ENCODE measurements at regions not wholly inside any gene's neighbourhood (a gene's known extent, or its start where the extent isn't known, plus 50 kb on each side); places are given as distances from the start of the nearest gene placed in this dataset.

DNA sequence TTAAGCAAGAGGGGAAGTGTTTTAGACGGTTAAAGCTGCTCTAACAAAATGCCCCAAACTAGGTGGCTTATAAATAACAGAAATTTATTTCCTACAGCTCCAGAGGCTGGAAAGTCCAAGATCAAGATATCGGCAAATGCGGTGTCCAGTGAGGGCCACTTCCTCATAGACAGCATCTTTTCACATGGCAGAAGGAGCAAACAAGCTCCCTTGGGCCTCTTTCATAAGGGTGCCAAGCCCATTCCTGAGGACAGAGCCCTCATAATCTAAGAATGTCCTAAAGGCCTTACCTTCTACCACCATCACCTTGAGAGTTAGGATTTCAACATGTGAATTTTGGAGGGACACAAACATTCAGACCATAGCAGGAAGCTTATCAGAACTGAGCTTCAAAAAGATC, 57.3 kb upstream of the PPP1CB start:
- Histone ChIP-seq H3F3A (ENCODE audit: low read depth) (peaks cover 11% of the 10 kb centered on the region), H2AFZ (replicated peaks) (no peak overlapping the region), H3K36me3 (no peaks in the 10 kb centered on the region), H3K4me2 (no peak overlapping the region), H3K27ac (no peak overlapping the region), H3K79me2 (ENCODE audit: low read depth) (no peaks in the 10 kb centered on the region), H3K27me3 (no peaks in the 10 kb centered on the region), H4K20me1 (ENCODE audit: low read depth) (no peaks in the 10 kb centered on the region), H3K9me3 (ENCODE audit: low read depth) (no peaks in the 10 kb centered on the region), H3K9ac (no peak overlapping the region), H3K4me1 (peaks cover 19% of the 10 kb centered on the region), H3K4me3 (no peak overlapping the region)
- Mint-ChIP-seq H3K27ac (peak overlapping the region; percentile 55), H3K4me1 (peaks cover 54% of the 10 kb centered on the region), H3K4me3 (no peak overlapping the region), H3K36me3 (no peaks in the 10 kb centered on the region), H3K9me3 (no peaks in the 10 kb centered on the region), H3K27me3 (ENCODE audit: insufficient read depth, low read depth) (peaks cover 7% of the 10 kb centered on the region)
- TF ChIP-seq CTCF (IDR thresholded peaks at IDR 0.05): no peak
- TF ChIP-seq EZH2 (IDR thresholded peaks at IDR 0.05): no peak
- no peak for TF ChIP-seq EZH2phosphoT487 (IDR thresholded peaks at IDR 0.05)
- DNase-seq (ENCODE audit: low spot score): no peak

DNA sequence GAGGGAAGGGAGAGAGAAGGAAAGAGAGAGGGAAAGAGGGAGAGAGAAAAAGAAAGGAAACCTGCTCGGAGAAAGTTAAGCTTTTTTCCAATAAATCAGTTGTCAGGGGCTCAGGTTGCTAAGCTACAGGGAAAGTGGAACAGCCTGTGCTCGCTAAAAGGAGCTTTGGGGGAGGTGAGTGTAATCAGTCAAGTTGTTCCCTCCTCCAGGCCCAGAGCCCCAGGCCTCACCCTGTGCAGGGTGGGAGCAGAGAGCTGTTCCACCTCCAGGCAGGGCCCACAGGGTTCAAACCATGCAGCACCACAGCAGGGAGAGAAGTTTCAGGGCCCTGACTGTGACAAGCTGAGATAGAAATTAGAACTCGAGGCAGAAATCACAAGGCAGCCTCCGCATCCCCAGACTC, 56.4 kb upstream of the PPP1CB start:
- Histone ChIP-seq H3K9ac (no peak overlapping the region), H3K4me3 (no peak overlapping the region), H3K9me3 (ENCODE audit: low read depth) (no peaks in the 10 kb centered on the region), H3K27me3 (no peaks in the 10 kb centered on the region), H3K4me2 (no peak overlapping the region), H4K20me1 (ENCODE audit: low read depth) (no peaks in the 10 kb centered on the region), H3F3A (ENCODE audit: low read depth) (peaks cover 11% of the 10 kb centered on the region), H3K4me1 (peaks cover 19% of the 10 kb centered on the region), H3K79me2 (ENCODE audit: low read depth) (no peaks in the 10 kb centered on the region), H2AFZ (replicated peaks) (peak overlapping the region; percentile 78), H3K27ac (no peak overlapping the region), H3K36me3 (no peaks in the 10 kb centered on the region)
- DNase-seq (ENCODE audit: low spot score): peak; percentile 32
- TF ChIP-seq CTCF (IDR thresholded peaks at IDR 0.05) (no peak), EZH2 (IDR thresholded peaks at IDR 0.05) (no peak), EZH2phosphoT487 (IDR thresholded peaks at IDR 0.05) (no peak)
- Mint-ChIP-seq H3K27me3 (ENCODE audit: insufficient read depth, low read depth) (peaks cover 7% of the 10 kb centered on the region), H3K4me3 (peak overlapping the region; percentile 27), H3K4me1 (peaks cover 52% of the 10 kb centered on the region), H3K36me3 (no peaks in the 10 kb centered on the region), H3K9me3 (no peaks in the 10 kb centered on the region), H3K27ac (peak overlapping the region; percentile 93)

DNA sequence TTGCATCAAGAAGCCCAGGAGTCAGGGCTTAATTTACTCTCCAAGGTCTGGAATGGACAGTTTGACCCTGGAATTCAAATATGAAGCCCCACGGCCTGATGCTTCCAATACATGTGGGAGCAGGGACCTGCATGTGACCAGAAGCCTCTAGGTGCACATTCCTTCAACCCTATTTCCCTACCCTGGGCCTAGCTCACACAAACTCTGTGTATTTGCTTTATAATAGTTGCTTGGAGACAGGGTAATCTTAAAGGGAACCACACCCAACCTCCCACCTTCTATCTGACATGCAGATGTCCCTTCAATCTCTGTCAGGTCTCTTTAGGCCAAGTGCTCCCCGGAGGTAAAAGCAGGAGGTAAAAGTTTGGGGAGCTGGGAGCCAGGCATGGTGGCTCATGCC, 55.4 kb upstream of the PPP1CB start:
- H3K9me3 Mint-ChIP-seq: no peaks in the 10 kb centered on the region
- Histone ChIP-seq H3K4me1 (peaks cover 15% of the 10 kb centered on the region), H3K4me3 (no peak overlapping the region), H3K9me3 (ENCODE audit: low read depth) (no peaks in the 10 kb centered on the region), H2AFZ (replicated peaks) (no peak overlapping the region), H3K79me2 (ENCODE audit: low read depth) (no peaks in the 10 kb centered on the region), H3K27ac (no peak overlapping the region), H4K20me1 (ENCODE audit: low read depth) (no peaks in the 10 kb centered on the region), H3K27me3 (no peaks in the 10 kb centered on the region), H3K9ac (no peak overlapping the region), H3K4me2 (no peak overlapping the region), H3K36me3 (no peaks in the 10 kb centered on the region), H3F3A (ENCODE audit: low read depth) (peaks cover 11% of the 10 kb centered on the region)
- no peak overlapping the region for H3K4me3 Mint-ChIP-seq
- no peak overlapping the region for H3K27ac Mint-ChIP-seq
- no peaks in the 10 kb centered on the region for H3K36me3 Mint-ChIP-seq
- DNase-seq (ENCODE audit: low spot score): no peak
- TF ChIP-seq CTCF (IDR thresholded peaks at IDR 0.05) (no peak), EZH2phosphoT487 (IDR thresholded peaks at IDR 0.05) (no peak), EZH2 (IDR thresholded peaks at IDR 0.05) (no peak)
- H3K27me3 Mint-ChIP-seq (ENCODE audit: insufficient read depth, low read depth): peaks cover 7% of the 10 kb centered on the region
- H3K4me1 Mint-ChIP-seq: peaks cover 47% of the 10 kb centered on the region

Measured in neural progenitor cell (in vitro differentiated cells).